HG03280 (cell line): ENCODE measurements at regions not wholly inside any gene's neighbourhood (a gene's known extent, or its start where the extent isn't known, plus 50 kb on each side); places are given as distances from the start of the nearest gene placed in this dataset.

Experiments used
- ATAC-seq: cut with Tn5 transposase; IDR thresholded peaks from one replicate; pipeline ENCODE4 v1.9.1; 2021; ENCODE audit warnings: mild to moderate bottlenecking, moderate library complexity; ENCODE audit not compliant: unreplicated experiment

- no peak for ATAC-seq
These were observed 202.7 kb upstream of the MVB12B start for GRCh38 chr9:126123927-126124326.

DNA sequence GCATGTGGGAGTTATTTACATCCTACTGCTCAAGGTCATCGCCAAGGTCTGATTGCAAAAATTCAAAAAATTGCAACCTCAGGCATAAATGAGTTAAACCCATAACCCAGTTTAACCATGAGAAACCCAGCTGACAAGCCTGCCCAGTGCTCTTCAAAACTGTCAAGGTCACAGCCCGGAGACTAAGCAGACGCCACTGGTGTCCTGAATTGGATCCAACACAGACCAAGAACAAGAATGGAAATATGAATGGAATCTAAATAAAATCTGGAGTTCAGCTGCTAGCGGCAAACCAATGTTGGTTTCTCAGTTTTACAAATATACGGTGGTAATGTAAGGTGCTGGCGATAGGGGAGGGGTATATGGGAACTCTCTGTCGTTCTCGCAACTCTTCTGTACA lies 201.5 kb upstream of the MVB12B start:
- no peak for ATAC-seq

DNA sequence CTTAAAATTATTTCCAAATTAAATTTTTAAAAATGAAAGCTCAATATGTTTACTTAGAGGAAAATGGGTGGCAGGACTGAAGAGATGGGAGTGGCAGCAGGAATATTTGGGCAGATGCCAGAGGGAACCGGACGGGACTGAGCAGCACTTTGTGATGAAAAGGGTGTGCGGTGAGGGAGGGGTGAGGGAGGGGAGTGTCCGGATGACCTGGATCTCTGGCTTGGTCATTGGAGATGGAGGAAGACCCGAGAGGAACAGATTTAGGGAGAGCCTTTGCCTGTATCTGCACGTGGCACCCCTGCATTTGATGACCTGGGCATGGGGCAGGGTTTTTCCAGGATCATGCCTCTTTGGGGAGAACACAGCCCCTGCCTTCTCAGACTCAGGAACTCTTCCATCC lies 201.1 kb upstream of the MVB12B start:
- ATAC-seq = no peak

DNA sequence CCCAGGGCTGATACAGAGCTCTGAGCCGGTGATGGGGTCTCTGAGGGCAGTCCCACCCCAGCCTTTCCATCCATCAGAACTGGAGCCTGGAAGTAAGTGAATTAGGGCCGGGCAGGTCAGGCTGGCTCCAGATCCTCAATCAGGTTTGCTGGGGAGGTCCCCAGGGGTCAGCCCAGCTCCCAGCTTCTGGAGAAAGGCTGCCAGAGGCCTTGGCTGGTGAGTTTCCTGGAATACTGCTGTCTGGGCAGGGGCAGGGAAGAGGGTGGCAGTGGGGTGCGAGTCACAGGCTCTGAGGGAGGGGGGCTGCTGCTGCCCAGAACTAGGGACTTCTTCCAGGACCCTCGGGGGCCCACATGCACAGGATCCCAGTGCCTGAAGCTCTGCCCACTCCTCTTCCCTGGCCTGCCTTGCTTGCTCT lies 200.6 kb upstream of the MVB12B start:
- no peak for ATAC-seq

GRCh38 chr9:126126807-126127206 lies 199.8 kb upstream of the MVB12B start:
- ATAC-seq = no peak

DNA sequence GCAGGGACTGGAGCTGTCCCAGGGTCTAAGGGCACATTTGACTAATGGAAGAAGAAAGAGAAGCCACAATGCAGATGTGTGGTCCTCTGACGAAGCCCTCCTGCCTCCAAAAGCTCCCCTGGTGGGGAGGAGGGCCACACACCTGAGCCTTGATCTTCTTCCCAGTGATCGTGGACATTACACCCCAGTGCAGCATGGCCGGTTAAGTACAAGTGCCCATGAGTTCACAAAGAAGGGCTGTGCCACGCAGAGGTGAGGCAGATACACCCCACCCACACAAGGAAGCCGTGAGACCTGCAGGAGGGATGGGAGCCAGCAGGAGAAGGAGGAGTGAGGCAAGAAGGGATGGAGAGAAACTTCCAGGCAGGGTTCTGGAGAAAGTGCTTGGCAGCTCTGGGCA lies 199.0 kb upstream of the MVB12B start:
- no peak for ATAC-seq

GRCh38 chr9:126128494-126129142 lies 198.0 kb upstream of the MVB12B start:
- ATAC-seq = no peak

DNA sequence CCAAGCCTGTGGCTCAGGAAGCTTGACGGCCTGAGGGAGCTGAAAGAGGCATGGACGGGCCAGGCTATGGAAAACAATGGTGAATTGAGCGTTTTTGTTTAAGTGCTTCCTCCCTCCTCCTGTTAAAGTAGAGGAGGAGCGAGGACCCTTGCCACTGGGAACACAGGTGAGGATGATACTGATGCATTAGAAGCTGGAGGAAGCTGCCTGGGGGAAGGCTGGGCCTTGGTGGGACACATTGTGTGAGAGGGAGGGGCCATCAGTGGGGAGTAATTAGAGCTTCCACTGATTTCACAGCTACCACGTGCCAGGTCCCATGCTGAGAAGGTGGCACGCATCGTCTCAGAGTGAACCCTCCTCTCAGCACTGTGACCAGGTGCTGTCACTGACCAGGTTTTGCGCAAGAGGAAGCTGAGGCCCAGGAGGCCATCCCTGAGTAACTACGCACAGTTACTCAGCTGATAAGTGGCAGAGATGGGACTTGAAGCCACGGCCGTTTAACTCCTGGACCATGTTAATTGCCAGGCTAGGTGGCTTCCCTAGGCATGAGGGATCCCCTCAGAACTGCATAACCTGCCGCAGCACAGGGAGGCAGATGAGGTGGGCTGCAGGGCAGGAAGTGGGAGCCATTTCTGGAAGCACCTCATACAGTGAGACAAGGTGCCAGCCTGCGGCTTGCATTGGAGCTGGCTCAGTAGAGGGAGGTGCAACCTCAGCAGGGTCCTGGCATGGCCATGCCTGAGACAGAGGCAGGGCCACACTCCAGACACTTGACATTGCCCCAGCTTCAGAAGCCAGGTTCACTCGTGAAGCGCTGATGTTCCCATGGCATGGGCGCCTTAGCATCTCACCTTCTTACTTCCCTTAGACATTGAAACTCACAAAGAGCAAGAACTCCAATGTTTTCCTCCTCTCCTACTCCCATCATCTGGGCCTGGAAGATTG lies 195.3 kb upstream of the MVB12B start:
- no peak for ATAC-seq

DNA sequence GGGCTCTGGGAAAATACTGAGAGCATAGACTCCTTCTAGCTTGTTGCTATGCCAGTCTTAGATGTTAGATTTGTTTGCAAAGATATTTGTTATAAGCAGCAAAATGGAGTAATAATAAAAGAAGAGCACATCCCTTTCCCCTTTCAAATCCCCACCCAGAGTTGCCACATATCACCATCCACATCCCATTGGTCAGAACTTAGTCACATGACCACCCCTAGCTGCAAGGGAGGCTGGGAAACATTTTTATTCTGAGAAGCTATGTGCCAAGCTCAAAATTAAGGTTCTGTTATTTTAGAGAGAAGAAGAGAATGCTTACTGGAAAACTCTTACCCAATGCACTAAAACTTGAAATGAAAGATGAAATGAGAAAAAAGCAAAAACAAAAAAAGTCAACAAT lies 193.9 kb upstream of the MVB12B start:
- ATAC-seq = no peak

- ATAC-seq = no peak
These were observed 182.4 kb upstream of the MVB12B start for GRCh38 chr9:126144196-126144595.

DNA sequence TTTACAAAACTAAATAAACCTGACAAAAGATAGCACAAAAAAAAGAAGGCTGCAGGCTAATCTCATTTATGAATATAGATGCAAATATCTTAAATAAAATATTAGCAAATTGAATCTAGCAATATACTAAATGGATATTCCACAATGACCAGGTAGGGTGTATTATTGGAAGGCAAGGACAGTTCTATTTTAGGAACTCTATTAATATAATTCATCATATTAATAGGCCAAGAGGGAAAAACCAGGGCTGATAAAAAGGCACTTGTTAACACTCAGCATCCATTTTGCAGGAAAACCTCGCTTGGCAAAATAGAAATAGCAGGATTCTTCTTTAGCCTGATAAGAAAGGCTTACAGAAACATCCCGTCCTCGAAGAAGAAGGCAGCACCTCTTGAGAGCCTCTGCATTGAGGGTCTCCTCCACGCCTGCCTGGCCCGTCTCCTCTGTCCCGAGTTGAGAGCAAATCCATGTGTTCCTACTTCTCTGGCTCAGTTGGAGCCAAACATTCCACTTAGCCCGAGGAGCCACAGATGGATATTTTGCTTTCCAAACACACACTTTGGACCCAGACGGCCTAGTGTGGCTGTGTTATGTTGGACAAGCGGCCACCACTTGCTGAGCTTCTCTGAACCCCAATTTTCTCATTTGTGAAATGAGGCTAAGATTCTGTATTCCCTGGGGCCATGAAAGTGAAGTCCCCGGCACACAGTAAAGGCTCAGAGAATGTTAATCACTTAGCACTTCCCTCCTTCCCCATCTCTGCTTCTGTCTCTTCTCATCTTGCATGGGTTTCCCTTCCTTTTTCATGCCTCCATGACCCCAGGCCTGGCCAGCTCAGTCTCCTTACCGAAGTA lies 181.8 kb upstream of the MVB12B start:
- no peak for ATAC-seq

GRCh38 chr9:126145887-126146253 lies 180.8 kb upstream of the MVB12B start:
- ATAC-seq = no peak

DNA sequence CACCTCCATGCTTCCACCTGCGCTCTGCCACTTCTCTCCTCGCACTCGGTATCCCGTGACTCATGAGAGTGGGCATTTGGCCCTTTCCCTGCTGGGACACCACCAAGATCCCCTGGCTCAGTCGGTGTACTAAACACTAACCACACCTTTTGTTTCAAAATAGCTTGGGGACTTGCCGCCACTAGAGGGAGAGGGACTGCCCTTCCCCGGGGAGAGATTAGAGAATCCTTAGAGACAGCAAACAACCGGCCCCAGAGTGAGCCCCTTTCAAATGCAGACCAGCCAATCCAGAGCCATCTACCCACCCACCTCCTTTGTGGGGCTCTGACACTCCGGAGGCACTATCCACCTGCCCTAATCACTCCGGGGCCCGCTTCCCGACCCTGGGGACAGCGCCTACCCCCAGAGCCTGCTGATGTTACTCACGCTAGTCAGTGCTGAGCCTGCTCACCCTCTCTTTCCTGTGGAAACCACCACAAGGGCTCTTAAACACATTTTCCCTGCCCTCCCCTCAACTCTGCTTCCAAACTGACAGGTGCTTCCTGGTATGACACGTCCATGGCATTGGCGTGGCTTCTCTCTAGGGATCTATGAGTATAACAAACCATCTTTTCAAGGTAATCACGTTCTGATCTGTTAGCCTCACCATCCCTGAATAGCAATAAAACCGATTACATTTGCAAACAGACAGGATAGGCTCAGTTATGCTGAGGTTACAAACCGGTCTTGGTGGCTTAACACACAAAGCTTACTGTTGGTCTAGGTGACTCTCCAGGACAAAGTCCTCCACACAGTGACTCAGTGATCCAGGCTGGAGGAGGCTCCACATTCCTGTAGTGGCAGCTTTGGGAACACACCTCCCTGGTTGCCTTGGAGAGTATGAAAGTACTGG lies 180.1 kb upstream of the MVB12B start:
- ATAC-seq = no peak

DNA sequence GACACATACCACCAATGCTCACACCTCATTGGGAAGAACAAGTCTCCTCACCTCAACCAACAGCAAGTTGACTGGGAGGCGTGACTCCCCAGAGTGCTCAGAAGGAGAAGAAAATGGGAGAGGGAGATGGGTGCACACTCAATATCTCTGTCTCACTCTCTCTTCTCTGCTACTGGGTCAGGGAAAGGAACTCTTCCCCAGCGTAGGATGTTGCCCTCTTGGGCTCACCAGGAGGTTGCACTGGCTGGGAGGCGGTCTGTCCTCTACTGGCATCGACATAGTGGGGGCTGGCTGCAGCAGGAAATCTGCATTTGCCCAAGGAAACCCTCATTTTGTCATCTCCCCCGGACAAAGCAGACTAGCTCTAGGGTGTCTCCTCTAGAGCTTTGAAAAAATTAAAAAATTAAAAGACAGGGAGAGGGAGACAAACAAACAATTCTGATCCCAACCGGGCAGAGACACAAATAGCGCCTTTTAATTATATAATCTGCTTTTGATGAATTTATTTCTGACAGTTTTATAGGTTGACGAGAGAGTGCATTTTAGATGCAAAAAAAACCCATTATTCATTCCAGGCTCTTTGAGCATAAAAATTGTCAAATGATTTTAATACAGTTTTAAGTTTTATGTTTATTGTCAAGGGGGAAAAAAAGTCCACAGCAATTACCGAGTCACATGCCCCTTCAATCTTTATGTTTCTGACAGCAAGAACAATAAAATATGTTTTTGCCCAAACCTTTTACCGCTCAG lies 179.3 kb upstream of the MVB12B start:
- ATAC-seq = no peak

GRCh38 chr9:126147936-126148870 lies 178.4 kb upstream of the MVB12B start:
- no peak for ATAC-seq

GRCh38 chr9:126148994-126149393 lies 177.6 kb upstream of the MVB12B start:
- no peak for ATAC-seq

DNA sequence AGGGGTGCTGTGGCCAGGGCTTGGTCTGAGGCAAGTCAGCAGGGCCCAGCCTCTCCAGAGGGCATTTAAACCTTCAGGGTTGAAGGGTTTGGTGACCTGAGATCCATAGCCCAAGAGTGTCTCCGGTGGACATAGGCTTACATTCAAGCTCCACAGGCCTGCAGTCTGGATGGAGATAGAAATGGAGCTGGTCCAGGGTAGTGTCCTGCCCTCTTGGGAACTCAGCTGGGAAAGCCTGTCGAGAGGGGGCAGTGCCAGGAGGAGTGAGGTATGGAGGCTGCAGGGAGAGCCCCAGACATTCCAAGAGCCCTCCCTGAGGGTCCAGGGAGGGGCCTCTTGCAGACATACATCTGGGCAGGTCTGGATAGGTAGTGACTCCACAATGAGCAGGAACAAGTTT lies 177.0 kb upstream of the MVB12B start:
- no peak for ATAC-seq

DNA sequence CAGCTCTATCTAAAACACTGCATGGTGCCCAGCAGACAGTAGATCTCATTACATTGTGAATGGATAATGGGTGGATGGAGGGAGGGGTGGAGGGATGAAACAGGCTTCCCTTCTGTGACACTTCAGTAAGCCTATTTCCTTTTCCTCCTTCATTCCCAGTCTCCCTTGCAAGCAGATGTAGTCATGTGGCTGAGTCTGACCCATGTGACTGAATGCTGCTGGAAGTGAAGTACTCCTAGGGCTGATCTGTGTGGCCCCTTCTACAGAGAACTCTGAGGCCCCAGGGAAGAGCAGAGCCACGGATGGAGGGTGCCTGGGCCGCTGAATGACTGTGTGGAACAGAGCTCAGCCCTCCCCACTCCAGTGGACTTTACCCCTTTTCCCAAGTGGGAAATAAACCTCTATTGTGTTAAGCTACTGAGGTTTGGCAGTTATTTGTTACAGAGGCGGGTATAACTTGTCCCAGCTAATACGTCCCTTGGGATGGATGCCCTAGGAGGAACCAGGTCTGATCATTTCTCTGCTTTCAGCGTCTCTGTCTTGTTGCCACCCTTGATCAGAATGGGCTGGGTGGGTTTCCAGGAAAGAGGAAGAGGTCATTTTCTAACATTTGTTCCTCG lies 176.1 kb upstream of the MVB12B start:
- ATAC-seq = no peak
